H9 (cell line): ENCODE measurements at regions not wholly inside any gene's neighbourhood (a gene's known extent, or its start where the extent isn't known, plus 50 kb on each side); places are given as distances from the start of the nearest gene placed in this dataset.

Experiments used
- DNase-seq: peaks from one replicate; pipeline ENCODE4 v3.0.0-alpha.2; 2017
- H2AFZ ChIP-seq: one replicate; pipeline ENCODE4 v1.6.1; 2013; ENCODE audit warnings: mild to moderate bottlenecking, low read length, control low read depth, moderate library complexity
- H2AK5ac ChIP-seq: 2 replicates; pipeline ENCODE4 v1.6.1; 2013; ENCODE audit warnings: low read length, control low read depth, mixed read lengths; ENCODE audit not compliant: insufficient read length
- H2BK120ac ChIP-seq: one replicate; pipeline ENCODE4 v1.6.1; 2013; ENCODE audit warnings: low read depth, mild to moderate bottlenecking, low read length, control low read depth, inconsistent platforms; ENCODE audit not compliant: poor library complexity, severe bottlenecking
- H2BK12ac ChIP-seq: 2 replicates; pipeline ENCODE4 v1.6.1; 2013; ENCODE audit warnings: low read length, control low read depth, mixed read lengths, low read depth; ENCODE audit not compliant: insufficient read length
- H2BK15ac ChIP-seq: 2 replicates; pipeline ENCODE4 v1.6.1; 2013; ENCODE audit warnings: low read depth, low read length, control low read depth
- H2BK20ac ChIP-seq: one replicate; pipeline ENCODE4 v1.6.1; 2013; ENCODE audit warnings: low read depth, mild to moderate bottlenecking, low read length, control low read depth, inconsistent platforms; ENCODE audit not compliant: poor library complexity, severe bottlenecking
- H2BK5ac ChIP-seq: 2 replicates; pipeline ENCODE4 v1.6.1; 2013; ENCODE audit warnings: low read length, control low read depth, mixed read lengths; ENCODE audit not compliant: insufficient read length
- H3K14ac ChIP-seq: 2 replicates; pipeline ENCODE4 v1.6.1; 2013; ENCODE audit warnings: low read length, control low read depth; ENCODE audit not compliant: insufficient read depth
- H3K18ac ChIP-seq: 2 replicates; pipeline ENCODE4 v1.6.1; 2013; ENCODE audit warnings: low read depth, mild to moderate bottlenecking, mixed read lengths, low read length, control low read depth; ENCODE audit not compliant: insufficient read length
- H3K23ac ChIP-seq: 2 replicates; pipeline ENCODE4 v1.6.1; 2013; ENCODE audit warnings: low read length, control low read depth, mixed read lengths, low read depth; ENCODE audit not compliant: insufficient read length
- H3K23me2 ChIP-seq: 2 replicates; pipeline ENCODE4 v1.6.1; 2013; ENCODE audit warnings: low read depth, mild to moderate bottlenecking, mixed read lengths, low read length, control low read depth; ENCODE audit not compliant: insufficient read length, poor library complexity, severe bottlenecking
- H3K27ac ChIP-seq: 2 replicates; pipeline ENCODE4 v1.5.1; 2013; ENCODE audit warnings: low read length, control low read depth, mixed read lengths, low read depth; ENCODE audit not compliant: insufficient read length
- H3K27me3 ChIP-seq: 2 replicates; pipeline ENCODE4 v1.6.1; 2013; ENCODE audit warnings: low read length, control low read depth, inconsistent platforms; ENCODE audit not compliant: insufficient read depth
- H3K4ac ChIP-seq: 2 replicates; pipeline ENCODE4 v1.6.1; 2013; ENCODE audit warnings: low read depth, mild to moderate bottlenecking, control low read depth, inconsistent platforms, low read length, moderate library complexity
- H3K4me1 ChIP-seq: 2 replicates; pipeline ENCODE4 v1.6.1; 2013; ENCODE audit warnings: low read length, control low read depth, inconsistent platforms; ENCODE audit not compliant: insufficient read depth
- H3K4me2 ChIP-seq: 2 replicates; pipeline ENCODE4 v1.6.1; 2013; ENCODE audit warnings: low read length, control low read depth, mixed read lengths; ENCODE audit not compliant: insufficient read length, insufficient read depth
- H3K56ac ChIP-seq: 2 replicates; pipeline ENCODE4 v1.6.1; 2013; ENCODE audit warnings: low read depth, mild to moderate bottlenecking, mixed read lengths, low read length, control low read depth; ENCODE audit not compliant: insufficient read length
- H3K79me1 ChIP-seq: 2 replicates; pipeline ENCODE4 v1.6.1; 2013; ENCODE audit warnings: low read depth, mild to moderate bottlenecking, moderate library complexity, low read length, control low read depth, inconsistent platforms; ENCODE audit not compliant: insufficient read depth, poor library complexity, severe bottlenecking
- H3K79me2 ChIP-seq: 2 replicates; pipeline ENCODE4 v1.6.1; 2013; ENCODE audit warnings: low read length, control low read depth, inconsistent platforms; ENCODE audit not compliant: insufficient read depth
- H3K9ac ChIP-seq: 2 replicates; pipeline ENCODE4 v1.6.1; 2013; ENCODE audit warnings: low read length, control low read depth, mixed read lengths; ENCODE audit not compliant: insufficient read length; ENCODE audit errors: extremely low read depth
- H3K9me3 ChIP-seq: one replicate; pipeline ENCODE4 v1.6.1; 2013; ENCODE audit warnings: low read depth, low read length, inconsistent platforms; ENCODE audit not compliant: control insufficient read depth
- H3T11ph ChIP-seq: one replicate; pipeline ENCODE4 v1.6.1; 2013; ENCODE audit warnings: mild to moderate bottlenecking, low read length, control low read depth, inconsistent platforms
- H4K20me1 ChIP-seq: one replicate; pipeline ENCODE4 v1.6.1; 2013; ENCODE audit not compliant: control insufficient read depth, insufficient read length, insufficient read depth
- H4K5ac ChIP-seq: 2 replicates; pipeline ENCODE4 v1.6.1; 2013; ENCODE audit warnings: low read depth, mild to moderate bottlenecking, mixed read lengths, low read length, control low read depth; ENCODE audit not compliant: insufficient read length
- H4K8ac ChIP-seq: replicated peaks from 2 replicates; pipeline ENCODE4 v1.6.1; 2013; ENCODE audit warnings: low read length, control low read depth, mixed read lengths, low read depth; ENCODE audit not compliant: insufficient read length
- H4K91ac ChIP-seq: 2 replicates; pipeline ENCODE4 v1.6.1; 2013; ENCODE audit warnings: low read depth, mild to moderate bottlenecking, moderate library complexity, mixed read lengths, low read length, control low read depth; ENCODE audit not compliant: insufficient read length
- H3K27ac Mint-ChIP-seq, 3 experiments: 2 replicates in 2 of 3; 3 replicates in 1 of 3; pipeline ENCODE4 v1.8.0; 2020 to 2021; ENCODE audit warnings: mixed read lengths in 3 of 3, mild to moderate bottlenecking in 1 of 3, moderate library complexity in 1 of 3
- H3K27me3 Mint-ChIP-seq: 2 replicates; pipeline ENCODE4 v1.8.0; 2021; ENCODE audit warnings: low read depth, mild to moderate bottlenecking, moderate library complexity, mixed read lengths
- H3K36me3 Mint-ChIP-seq, 3 experiments: 2 replicates in 2 of 3; 3 replicates in 1 of 3; pipeline ENCODE4 v1.8.0; 2020 to 2021; ENCODE audit warnings: low read depth in 3 of 3, mixed read lengths in 3 of 3; ENCODE audit not compliant: insufficient read depth in 1 of 3
- H3K4me1 Mint-ChIP-seq, 2 experiments: 2 replicates each; pipeline ENCODE4 v1.8.0; 2020; ENCODE audit warnings: mixed read lengths in 2 of 2
- H3K4me3 Mint-ChIP-seq, 2 experiments: 2 replicates in 1 of 2; 3 replicates in 1 of 2; pipeline ENCODE4 v1.8.0; 2020 to 2021; ENCODE audit warnings: mild to moderate bottlenecking in 2 of 2, mixed read lengths in 2 of 2, moderate library complexity in 1 of 2
- H3K9me3 Mint-ChIP-seq, 2 experiments: 2 replicates in 1 of 2; 3 replicates in 1 of 2; pipeline ENCODE4 v1.8.0; 2020; ENCODE audit warnings: mild to moderate bottlenecking in 2 of 2, mixed read lengths in 2 of 2, moderate library complexity in 1 of 2
- WGBS: extraction: QIAGEN DNeasy Blood & Tissue Kit; methylation state at CpG from one replicate; pipeline ENCODE4 v1.1.7; 2013; ENCODE audit warnings: missing lambda C conversion rate, low lambda C conversion rate, mixed read lengths; ENCODE audit not compliant: insufficient read length; ENCODE audit errors: extremely low coverage; 5-methylcytosine and 5-hydroxymethylcytosine counted together
- TF ChIP-seq, protein P1 (sequence below): fragments of 200-600 bp; sonication (generic); conservative IDR thresholded peaks from 3 replicates; pipeline ENCODE4 v1.8.0; 2021; ENCODE audit warnings: antibody characterized with exemption, mild to moderate bottlenecking

DNA sequence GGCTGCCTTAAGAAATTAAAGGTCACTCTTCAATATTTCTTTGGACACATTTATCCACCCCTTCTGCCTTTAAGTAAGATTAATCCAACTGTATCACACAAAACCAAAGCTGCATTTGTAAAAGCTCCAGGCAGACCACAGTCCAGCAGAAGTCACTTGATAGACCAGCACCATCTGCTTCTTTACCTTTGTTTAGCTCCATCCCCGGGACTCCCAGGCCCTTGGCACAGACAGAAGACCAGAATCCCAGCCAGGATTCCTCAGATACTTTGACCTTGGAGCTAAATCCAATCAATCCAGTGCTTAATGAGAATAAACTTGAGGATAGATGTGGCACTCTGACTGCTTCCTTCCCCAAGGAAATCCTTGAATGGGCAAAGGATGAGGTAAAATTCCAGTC, 333.1 kb upstream of the RASGEF1B start:
- Histone ChIP-seq H3K79me1 (no peaks in the 10 kb centered on the region), H4K5ac (no peak overlapping the region), H3K23me2 (no peaks in the 10 kb centered on the region), H2BK5ac (no peak overlapping the region), H3K9ac (no peak overlapping the region), H4K20me1 (no peaks in the 10 kb centered on the region), H3K79me2 (no peaks in the 10 kb centered on the region), H3K14ac (no peak overlapping the region), H2AK5ac (no peak overlapping the region), H4K91ac (no peak overlapping the region), H3K4ac (no peak overlapping the region), H3K9me3 (no peaks in the 10 kb centered on the region), H3K23ac (no peak overlapping the region), H2BK15ac (no peak overlapping the region), H2BK12ac (no peak overlapping the region), H4K8ac (no peak overlapping the region), H3K4me2 (no peak overlapping the region), H3K27ac (no peak overlapping the region), H3K27me3 (no peaks in the 10 kb centered on the region), H3K18ac (no peak overlapping the region), H2BK120ac (no peak overlapping the region), H3K56ac (no peak overlapping the region), H3K4me1 (0 out of 2 replicates have a peak, but pooled peaks cover 4% of the 10 kb centered on the region), H2BK20ac (no peak overlapping the region), H3T11ph (no peak overlapping the region), H2AFZ (no peak overlapping the region)
- H3K9me3 Mint-ChIP-seq = peaks cover 7 to 9% of the 10 kb centered on the region in 2 experiments; a peak in 4 of 5 replicates
- no peak overlapping the region for H3K27ac Mint-ChIP-seq
- no peak overlapping the region for H3K4me3 Mint-ChIP-seq
- TF ChIP-seq, protein P1, sequence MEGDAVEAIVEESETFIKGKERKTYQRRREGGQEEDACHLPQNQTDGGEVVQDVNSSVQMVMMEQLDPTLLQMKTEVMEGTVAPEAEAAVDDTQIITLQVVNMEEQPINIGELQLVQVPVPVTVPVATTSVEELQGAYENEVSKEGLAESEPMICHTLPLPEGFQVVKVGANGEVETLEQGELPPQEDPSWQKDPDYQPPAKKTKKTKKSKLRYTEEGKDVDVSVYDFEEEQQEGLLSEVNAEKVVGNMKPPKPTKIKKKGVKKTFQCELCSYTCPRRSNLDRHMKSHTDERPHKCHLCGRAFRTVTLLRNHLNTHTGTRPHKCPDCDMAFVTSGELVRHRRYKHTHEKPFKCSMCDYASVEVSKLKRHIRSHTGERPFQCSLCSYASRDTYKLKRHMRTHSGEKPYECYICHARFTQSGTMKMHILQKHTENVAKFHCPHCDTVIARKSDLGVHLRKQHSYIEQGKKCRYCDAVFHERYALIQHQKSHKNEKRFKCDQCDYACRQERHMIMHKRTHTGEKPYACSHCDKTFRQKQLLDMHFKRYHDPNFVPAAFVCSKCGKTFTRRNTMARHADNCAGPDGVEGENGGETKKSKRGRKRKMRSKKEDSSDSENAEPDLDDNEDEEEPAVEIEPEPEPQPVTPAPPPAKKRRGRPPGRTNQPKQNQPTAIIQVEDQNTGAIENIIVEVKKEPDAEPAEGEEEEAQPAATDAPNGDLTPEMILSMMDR = no peak
- DNase-seq = no peak
- H3K4me1 Mint-ChIP-seq = peaks cover 5% of the 10 kb centered on the region in 2 experiments; a peak in 2 of 4 replicates
- H3K27me3 Mint-ChIP-seq = no peaks in the 10 kb centered on the region
- no CpG with 5 or more reads among the region's 1 CpG for WGBS
- peaks cover 0 to 10% (median 2%) of the 10 kb centered on the region in 3 experiments; a peak in 3 of 7 replicates for H3K36me3 Mint-ChIP-seq
